HG03196 (cell line): ENCODE measurements at regions not wholly inside any gene's neighbourhood (a gene's known extent, or its start where the extent isn't known, plus 50 kb on each side); places are given as distances from the start of the nearest gene placed in this dataset.

Source experiments
- ATAC-seq: cut with Tn5 transposase; IDR thresholded peaks from one replicate; pipeline ENCODE4 v1.9.1; 2021; ENCODE audit not compliant: unreplicated experiment

GRCh38 chr2:56703001-56703400, 519.2 kb downstream of the CCDC85A start:
- no peak for ATAC-seq

- no peak for ATAC-seq
These were observed 521.9 kb downstream of the CCDC85A start for GRCh38 chr2:56705713-56706112.

GRCh38 chr2:56707218-56707617, 523.4 kb downstream of the CCDC85A start:
- ATAC-seq = no peak

GRCh38 chr2:56707650-56708049, 523.9 kb downstream of the CCDC85A start:
- ATAC-seq = no peak

GRCh38 chr2:56709181-56709580, 525.4 kb downstream of the CCDC85A start:
- no peak for ATAC-seq

GRCh38 chr2:56713161-56713676, 529.4 kb downstream of the CCDC85A start:
- ATAC-seq = no peak

GRCh38 chr2:56713978-56714377, 530.2 kb downstream of the CCDC85A start:
- ATAC-seq = no peak

GRCh38 chr2:56714400-56714799, 530.6 kb downstream of the CCDC85A start:
- no peak for ATAC-seq

- no peak for ATAC-seq
These were observed 531.9 kb downstream of the CCDC85A start for GRCh38 chr2:56715683-56716082.

- ATAC-seq = no peak
These were observed 534.6 kb downstream of the CCDC85A start for GRCh38 chr2:56718413-56718812.

- no peak for ATAC-seq
These were observed 545.4 kb downstream of the CCDC85A start for GRCh38 chr2:56729212-56729611.

GRCh38 chr2:56732946-56733345, 549.2 kb downstream of the CCDC85A start:
- no peak for ATAC-seq

GRCh38 chr2:56739413-56739812, 555.6 kb downstream of the CCDC85A start:
- ATAC-seq = no peak

- ATAC-seq = no peak
These were observed 557.9 kb downstream of the CCDC85A start for GRCh38 chr2:56741601-56742102.

- ATAC-seq = no peak
These were observed 560.0 kb downstream of the CCDC85A start for GRCh38 chr2:56743807-56744206.

GRCh38 chr2:56749152-56749752, 565.5 kb downstream of the CCDC85A start:
- no peak for ATAC-seq

- no peak for ATAC-seq
These were observed 569.4 kb downstream of the CCDC85A start for GRCh38 chr2:56753182-56753581.

GRCh38 chr2:56754066-56754615, 570.4 kb downstream of the CCDC85A start:
- ATAC-seq = no peak

GRCh38 chr2:56754627-56755026, 570.8 kb downstream of the CCDC85A start:
- ATAC-seq = no peak

GRCh38 chr2:56757884-56758545, 574.2 kb downstream of the CCDC85A start:
- ATAC-seq = no peak

GRCh38 chr2:56763683-56764082, 579.9 kb downstream of the CCDC85A start:
- no peak for ATAC-seq

- no peak for ATAC-seq
These were observed 585.2 kb downstream of the CCDC85A start for GRCh38 chr2:56768973-56769372.
